GM12874 (cell line): ENCODE measurements at regions not wholly inside any gene's neighbourhood (a gene's known extent, or its start where the extent isn't known, plus 50 kb on each side); places are given as distances from the start of the nearest gene placed in this dataset.

Experiments
- CTCF ChIP-seq: IDR thresholded peaks from 2 replicates; pipeline ENCODE4 v1.5.1; 2011; ENCODE audit warnings: low read depth, mild to moderate bottlenecking, control low read depth, low read length, moderate library complexity; ENCODE audit not compliant: insufficient read depth

DNA sequence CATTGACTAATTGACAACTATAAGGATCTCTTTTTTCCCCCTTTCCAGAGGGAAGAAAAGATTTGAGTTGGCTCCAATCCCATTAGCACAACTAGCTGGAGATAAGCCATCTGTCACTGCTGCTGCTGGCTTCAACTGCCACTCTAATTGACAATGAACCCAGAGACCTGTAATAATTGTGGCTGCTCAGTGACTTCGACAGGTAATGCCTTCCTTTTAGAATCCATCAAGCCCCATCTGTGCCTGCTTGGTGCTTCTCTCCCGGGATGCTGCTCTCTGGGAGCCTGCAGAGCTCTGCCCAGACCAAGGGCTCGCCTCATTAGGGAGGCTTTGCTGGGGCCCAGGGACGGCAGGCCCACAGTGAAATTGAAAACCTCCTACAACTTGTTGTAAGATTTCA is 376.7 kb upstream of the SOX11 start:
- TF ChIP-seq CTCF, result no peak

GRCh38 chr2:5316001-5316490 is 376.1 kb upstream of the SOX11 start:
- no peak for TF ChIP-seq CTCF

GRCh38 chr2:5319493-5319892 is 372.7 kb upstream of the SOX11 start:
- TF ChIP-seq CTCF, result no peak

GRCh38 chr2:5322396-5322795 is 369.8 kb upstream of the SOX11 start:
- no peak for TF ChIP-seq CTCF

- TF ChIP-seq CTCF, result no peak
These were observed 366.7 kb upstream of the SOX11 start for GRCh38 chr2:5325523-5325922.

DNA sequence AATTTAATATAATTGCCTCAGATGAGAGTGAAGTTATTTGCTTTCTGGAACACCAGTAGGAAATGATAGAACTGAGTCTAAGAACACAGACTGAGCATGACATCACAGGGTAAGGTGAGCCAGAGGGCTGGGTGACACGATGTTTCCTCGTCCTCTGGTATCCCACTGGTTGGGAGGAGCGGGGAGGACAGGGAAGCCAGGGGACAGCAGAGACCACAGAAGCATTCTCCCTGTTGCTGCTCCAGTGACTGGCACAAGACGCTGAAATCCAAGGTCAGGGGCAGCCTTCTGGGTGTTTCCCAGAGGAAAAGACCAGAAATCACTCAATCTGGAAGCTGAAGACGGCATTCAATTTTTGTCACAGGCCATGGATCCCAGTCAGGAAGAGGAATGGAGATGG is 363.4 kb upstream of the SOX11 start:
- TF ChIP-seq CTCF, result no peak

- TF ChIP-seq CTCF, result no peak
These were observed 362.4 kb upstream of the SOX11 start for GRCh38 chr2:5329763-5330162.

DNA sequence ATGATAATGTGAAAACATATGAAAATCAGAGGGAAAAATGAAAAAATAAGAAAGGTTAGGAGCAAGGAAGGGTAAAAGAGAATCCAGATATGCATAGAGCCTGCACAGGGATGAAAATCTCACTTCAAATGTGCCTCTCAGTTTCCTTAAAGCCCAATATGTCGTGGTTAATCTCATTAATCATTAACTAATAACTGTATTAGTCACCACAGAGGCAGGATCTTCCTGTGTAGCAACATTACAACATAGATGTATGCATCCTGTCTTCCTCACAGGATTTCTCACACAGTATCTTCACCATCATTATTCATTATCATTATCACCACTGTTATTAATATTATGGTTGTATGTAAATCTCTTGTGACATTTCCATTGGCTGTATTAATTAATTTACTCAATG is 361.2 kb upstream of the SOX11 start:
- TF ChIP-seq CTCF, result no peak
